HT1080 (cell line): ENCODE measurements at regions not wholly inside any gene's neighbourhood (a gene's known extent, or its start where the extent isn't known, plus 50 kb on each side); places are given as distances from the start of the nearest gene placed in this dataset.

Source experiments
- DNase-seq: peaks from one replicate; pipeline ENCODE4 v3.0.0-alpha.2; 2015; ENCODE audit warnings: low read depth

GRCh38 chr13:83340170-83340569 is 542.1 kb downstream of the SLITRK1 start:
- no peak for DNase-seq

- DNase-seq, result no peak
Measured at GRCh38 chr13:83333614-83334388, 548.5 kb downstream of the SLITRK1 start.

- DNase-seq, result no peak
Measured at GRCh38 chr13:83332751-83333150, 549.5 kb downstream of the SLITRK1 start.

- peak; percentile 36 for DNase-seq
Measured at GRCh38 chr13:83327091-83327490, 555.2 kb downstream of the SLITRK1 start.

DNA sequence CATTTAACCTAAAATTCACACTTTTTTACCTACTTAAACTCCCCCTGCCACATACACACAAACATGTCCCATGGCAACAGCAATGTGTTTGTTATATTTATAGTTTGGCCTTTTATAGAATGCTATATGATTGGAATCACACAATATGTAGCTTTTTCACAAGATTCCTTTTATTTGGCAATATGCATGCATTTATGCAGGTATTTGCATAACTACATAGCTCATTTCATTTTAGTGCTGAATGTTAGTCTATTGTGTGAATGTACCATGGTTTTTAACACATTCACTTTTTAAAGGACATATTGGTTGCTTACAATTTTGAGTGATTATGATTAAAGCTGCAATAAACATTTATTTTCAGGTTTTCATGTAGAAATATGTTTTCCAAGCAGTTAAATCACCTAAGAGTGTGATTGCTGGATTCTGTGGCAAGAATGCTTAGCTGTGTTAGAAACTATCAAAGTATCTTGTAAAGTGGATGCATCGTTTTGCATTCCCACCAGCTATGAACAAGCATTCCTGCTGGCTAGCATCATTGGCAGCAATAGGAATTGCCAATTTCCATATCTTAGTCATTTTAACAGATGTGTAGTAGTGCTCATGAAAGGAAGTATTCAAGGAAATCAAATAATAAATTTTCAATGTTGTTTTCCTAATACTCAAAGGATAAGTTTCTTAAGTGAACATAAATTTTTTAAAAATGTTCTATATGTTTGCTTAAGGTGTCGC is 557.0 kb downstream of the SLITRK1 start:
- peak; percentile 42 for DNase-seq

- no peak for DNase-seq
Measured at GRCh38 chr13:83311886-83312577, 570.2 kb downstream of the SLITRK1 start.

GRCh38 chr13:83298617-83299016 is 583.7 kb downstream of the SLITRK1 start:
- DNase-seq, result no peak

GRCh38 chr13:83297586-83298290 is 584.5 kb downstream of the SLITRK1 start:
- no peak for DNase-seq

- no peak for DNase-seq
Measured at GRCh38 chr13:83295686-83296085, 586.6 kb downstream of the SLITRK1 start.

DNA sequence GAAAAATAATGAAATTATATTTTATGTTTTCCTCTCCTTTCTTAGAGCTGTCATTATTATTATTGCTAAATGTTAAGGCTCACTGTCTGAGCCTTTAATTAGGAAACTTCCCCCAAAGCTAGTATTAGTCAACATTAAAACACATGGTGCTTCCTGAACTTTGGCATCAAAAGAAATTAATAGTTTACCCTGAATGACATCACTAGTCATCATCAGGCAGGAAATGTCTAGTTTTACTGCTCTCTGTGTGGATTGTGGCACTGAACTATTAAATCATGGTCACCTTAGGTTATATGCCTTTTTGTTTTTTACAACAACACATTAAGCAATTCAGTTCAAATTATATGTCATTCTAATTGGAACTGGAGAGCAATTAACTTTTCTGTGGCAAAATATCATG is 595.5 kb downstream of the SLITRK1 start:
- no peak for DNase-seq

GRCh38 chr13:83281654-83282053 is 600.6 kb downstream of the SLITRK1 start:
- no peak for DNase-seq

DNA sequence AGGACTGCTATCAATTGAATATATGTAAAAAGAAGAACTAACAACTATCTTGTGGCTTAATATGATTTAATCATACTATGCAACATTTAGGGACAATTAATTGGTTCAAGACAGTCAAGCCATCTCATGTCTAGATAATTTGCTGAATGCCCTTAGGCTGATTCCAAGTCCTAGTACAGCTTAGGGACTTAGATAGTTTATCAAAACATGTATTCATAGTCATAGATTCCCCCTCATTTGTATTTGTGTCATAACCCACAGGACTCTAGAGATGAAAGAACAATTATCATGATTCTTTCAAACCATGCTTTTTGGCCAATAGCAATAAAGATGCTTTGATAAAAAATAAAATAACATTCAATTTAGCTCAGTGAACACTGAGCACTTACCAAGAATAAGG is 607.6 kb downstream of the SLITRK1 start:
- no peak for DNase-seq

GRCh38 chr13:83272652-83273240 is 609.5 kb downstream of the SLITRK1 start:
- DNase-seq, result no peak

DNA sequence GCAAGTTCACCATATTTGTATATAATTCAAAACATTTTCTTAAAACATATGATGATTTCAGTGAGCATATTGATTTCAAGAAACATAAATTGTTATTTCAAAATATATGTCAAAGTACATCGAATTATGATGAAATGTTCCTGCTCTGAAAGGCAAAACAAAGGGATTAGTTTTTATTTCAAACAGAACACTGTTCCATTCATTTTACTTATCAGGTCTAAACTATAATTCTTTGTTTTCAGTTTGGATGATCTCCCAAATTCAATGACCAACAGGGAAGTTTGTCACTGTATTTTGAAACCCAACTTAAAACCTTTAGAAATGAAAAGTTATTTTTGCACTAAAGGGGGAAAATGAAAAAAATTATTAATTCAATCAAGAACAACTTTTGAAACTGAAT is 610.2 kb downstream of the SLITRK1 start:
- DNase-seq, result no peak

- no peak for DNase-seq
Measured at GRCh38 chr13:83265279-83265678, 617.0 kb downstream of the SLITRK1 start.

GRCh38 chr13:83248751-83249150 is 633.5 kb downstream of the SLITRK1 start:
- DNase-seq, result no peak

GRCh38 chr13:83232626-83233025 is 649.6 kb downstream of the SLITRK1 start:
- DNase-seq, result no peak

DNA sequence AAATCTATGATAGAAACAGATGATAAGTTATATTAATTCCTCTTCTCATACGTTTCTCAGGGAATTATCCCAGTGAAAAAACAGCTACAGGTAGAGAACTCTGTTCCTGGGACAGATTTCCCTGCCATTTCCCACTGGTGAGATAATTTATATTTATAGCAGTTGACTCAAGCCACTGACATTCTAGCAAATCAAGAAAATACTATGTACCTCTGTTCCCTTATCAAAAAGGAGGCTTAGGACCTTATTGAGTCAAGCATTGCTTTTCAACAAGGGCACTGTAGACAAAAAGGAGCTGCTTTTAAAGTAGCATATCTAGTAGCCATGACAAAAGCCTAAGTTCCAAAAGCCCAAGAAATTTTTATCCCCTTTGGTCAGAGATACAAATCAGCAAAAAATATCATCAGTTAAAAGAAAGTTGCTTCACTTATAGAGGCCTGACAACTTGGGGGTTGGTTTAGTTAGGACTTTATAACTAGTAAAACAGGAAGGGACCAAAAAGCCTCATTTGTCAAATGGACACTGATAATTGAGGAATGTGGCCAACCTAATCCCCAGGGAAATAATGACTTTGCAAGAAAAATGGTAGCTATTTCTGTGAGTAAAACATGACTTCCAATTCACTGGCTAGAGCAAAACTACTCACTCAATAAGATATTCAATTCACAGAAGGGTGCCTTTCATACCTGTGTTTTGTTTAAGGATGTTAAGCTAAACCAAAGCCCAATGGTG is 652.5 kb downstream of the SLITRK1 start:
- no peak for DNase-seq

- DNase-seq, result no peak
Measured at GRCh38 chr13:83223546-83223945, 658.7 kb downstream of the SLITRK1 start.

DNA sequence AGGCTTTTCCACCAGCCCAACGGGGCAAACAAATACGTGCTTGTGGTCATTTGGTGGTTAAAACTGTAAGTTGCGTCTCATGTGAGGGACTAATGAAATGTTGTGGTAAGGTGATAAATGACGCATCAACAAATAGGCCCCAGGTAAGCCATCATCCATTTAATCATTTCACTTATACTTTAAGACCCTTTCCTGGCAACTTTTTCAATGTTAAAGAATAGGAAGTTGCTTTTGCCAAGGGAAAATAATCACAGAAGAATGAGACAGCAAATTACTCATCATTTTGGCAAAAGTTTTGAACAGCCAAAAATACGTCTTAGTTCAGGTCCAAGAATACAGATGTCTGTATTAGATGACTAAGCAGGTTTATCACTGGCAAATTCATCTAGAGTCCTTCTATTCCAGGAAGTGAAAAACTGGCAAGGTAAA is 660.4 kb downstream of the SLITRK1 start:
- peak; percentile 87 for DNase-seq

- no peak for DNase-seq
Measured at GRCh38 chr13:83221256-83221655, 661.0 kb downstream of the SLITRK1 start.
